ENCODE measurements at regions not wholly inside any gene's neighbourhood (a gene's known extent, or its start where the extent isn't known, plus 50 kb on each side); places are given as distances from the start of the nearest gene placed in this dataset.
"Not testable (repeated sequence)": the region's sequence is repeated elsewhere in the genome, so short reads cannot be mapped to it uniquely, and the experiment has no call there.

DNA sequence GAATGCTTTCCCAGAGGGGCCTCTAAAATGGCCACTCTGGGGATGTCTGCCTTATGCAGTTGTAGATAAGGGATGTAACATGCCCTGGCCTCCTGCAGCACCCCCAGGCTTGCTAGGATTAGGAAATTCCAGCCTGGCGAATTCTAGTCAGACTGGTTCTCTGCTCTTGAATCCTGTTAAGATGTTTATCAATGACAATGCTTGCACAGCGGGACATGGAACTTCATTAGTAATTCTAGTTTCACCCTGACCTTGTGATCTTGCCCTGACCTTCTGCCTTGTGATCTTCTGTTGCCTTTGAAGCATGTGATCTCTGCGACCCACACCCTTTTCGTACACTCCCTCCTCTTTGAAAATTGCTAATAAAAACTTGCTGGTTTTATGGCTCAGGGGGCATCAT, 497.2 kb upstream of the PABPC4L start:
- TF ChIP-seq, protein P1, sequence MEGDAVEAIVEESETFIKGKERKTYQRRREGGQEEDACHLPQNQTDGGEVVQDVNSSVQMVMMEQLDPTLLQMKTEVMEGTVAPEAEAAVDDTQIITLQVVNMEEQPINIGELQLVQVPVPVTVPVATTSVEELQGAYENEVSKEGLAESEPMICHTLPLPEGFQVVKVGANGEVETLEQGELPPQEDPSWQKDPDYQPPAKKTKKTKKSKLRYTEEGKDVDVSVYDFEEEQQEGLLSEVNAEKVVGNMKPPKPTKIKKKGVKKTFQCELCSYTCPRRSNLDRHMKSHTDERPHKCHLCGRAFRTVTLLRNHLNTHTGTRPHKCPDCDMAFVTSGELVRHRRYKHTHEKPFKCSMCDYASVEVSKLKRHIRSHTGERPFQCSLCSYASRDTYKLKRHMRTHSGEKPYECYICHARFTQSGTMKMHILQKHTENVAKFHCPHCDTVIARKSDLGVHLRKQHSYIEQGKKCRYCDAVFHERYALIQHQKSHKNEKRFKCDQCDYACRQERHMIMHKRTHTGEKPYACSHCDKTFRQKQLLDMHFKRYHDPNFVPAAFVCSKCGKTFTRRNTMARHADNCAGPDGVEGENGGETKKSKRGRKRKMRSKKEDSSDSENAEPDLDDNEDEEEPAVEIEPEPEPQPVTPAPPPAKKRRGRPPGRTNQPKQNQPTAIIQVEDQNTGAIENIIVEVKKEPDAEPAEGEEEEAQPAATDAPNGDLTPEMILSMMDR (IDR thresholded peaks at IDR 0.05): not testable (repeated sequence)
- TF ChIP-seq POLR2AphosphoS5 (IDR thresholded peaks at IDR 0.05): not testable (repeated sequence)
